HG03460 (cell line): ENCODE measurements at regions not wholly inside any gene's neighbourhood (a gene's known extent, or its start where the extent isn't known, plus 50 kb on each side); places are given as distances from the start of the nearest gene placed in this dataset.
"Not testable (repeated sequence)": the region's sequence is repeated elsewhere in the genome, so short reads cannot be mapped to it uniquely, and the experiment has no call there.

Experiments used
- ATAC-seq: cut with Tn5 transposase; IDR thresholded peaks from one replicate; pipeline ENCODE4 v1.9.1; 2021; ENCODE audit not compliant: unreplicated experiment

- no peak for ATAC-seq
Measured at GRCh38 chr13:81610644-81611043, 1269.7 kb upstream of the SPRY2 start.

- ATAC-seq: no peak
Measured at GRCh38 chr13:81609335-81609734, 1268.4 kb upstream of the SPRY2 start.

- ATAC-seq: no peak
Measured at GRCh38 chr13:81606074-81606473, 1265.1 kb upstream of the SPRY2 start.

- ATAC-seq: no peak
Measured at GRCh38 chr13:81602241-81602640, 1261.3 kb upstream of the SPRY2 start.

GRCh38 chr13:81597101-81597500, 1256.2 kb upstream of the SPRY2 start:
- ATAC-seq: no peak

GRCh38 chr13:81596224-81596753, 1255.4 kb upstream of the SPRY2 start:
- ATAC-seq: no peak

- ATAC-seq: no peak
Measured at GRCh38 chr13:81591528-81592220, 1250.7 kb upstream of the SPRY2 start.

- no peak for ATAC-seq
Measured at GRCh38 chr13:81582381-81582780, 1241.5 kb upstream of the SPRY2 start.

- ATAC-seq: no peak
Measured at GRCh38 chr13:81577601-81578195, 1236.8 kb upstream of the SPRY2 start.

- ATAC-seq: no peak
Measured at GRCh38 chr13:81568824-81569223, 1227.9 kb upstream of the SPRY2 start.

GRCh38 chr13:81565849-81566248, 1224.9 kb upstream of the SPRY2 start:
- ATAC-seq: no peak

GRCh38 chr13:81563091-81563490, 1222.2 kb upstream of the SPRY2 start:
- ATAC-seq: no peak

GRCh38 chr13:81562598-81562997, 1221.7 kb upstream of the SPRY2 start:
- ATAC-seq: no peak

GRCh38 chr13:81551036-81551435, 1210.1 kb upstream of the SPRY2 start:
- ATAC-seq: no peak

- not testable (repeated sequence) for ATAC-seq
Measured at GRCh38 chr13:81546294-81546693, 1205.4 kb upstream of the SPRY2 start.

- no peak for ATAC-seq
Measured at GRCh38 chr13:81540777-81541176, 1199.9 kb upstream of the SPRY2 start.

- no peak for ATAC-seq
Measured at GRCh38 chr13:81539643-81540150, 1198.8 kb upstream of the SPRY2 start.

GRCh38 chr13:81498969-81499368, 1158.0 kb upstream of the SPRY2 start:
- ATAC-seq: no peak

- peak; percentile 79 for ATAC-seq
Measured at GRCh38 chr13:81493144-81493543, 1152.2 kb upstream of the SPRY2 start.

GRCh38 chr13:81492449-81492848, 1151.5 kb upstream of the SPRY2 start:
- no peak for ATAC-seq

GRCh38 chr13:81488021-81488420, 1147.1 kb upstream of the SPRY2 start:
- ATAC-seq: no peak

GRCh38 chr13:81487151-81487550, 1146.2 kb upstream of the SPRY2 start:
- no peak for ATAC-seq
